Panc1 (cell line): ENCODE measurements at regions not wholly inside any gene's neighbourhood (a gene's known extent, or its start where the extent isn't known, plus 50 kb on each side); places are given as distances from the start of the nearest gene placed in this dataset.

ENCODE experiments used
- CTCF ChIP-seq: fragments of 450-650 bp; IDR thresholded peaks from 2 replicates; pipeline ENCODE4 v1.5.1; 2017; ENCODE audit warnings: mild to moderate bottlenecking
- POLR2AphosphoS5 ChIP-seq: IDR thresholded peaks from 2 replicates; pipeline ENCODE4 v1.6.1; 2012; ENCODE audit warnings: mild to moderate bottlenecking, low read depth, low read length, moderate library complexity
- REST ChIP-seq, 2 experiments: IDR thresholded peaks; 2 replicates each; pipeline ENCODE4 v1.6.1; 2011 to 2012; ENCODE audit warnings: low read depth in 2 of 2, control low read depth in 1 of 2, low read length in 1 of 2, mild to moderate bottlenecking in 1 of 2, moderate library complexity in 1 of 2; ENCODE audit not compliant: insufficient read depth in 1 of 2
- TCF7L2 ChIP-seq: IDR thresholded peaks from 2 replicates; pipeline ENCODE4 v1.6.1; 2011; ENCODE audit warnings: mild to moderate bottlenecking, low read depth, low read length, inconsistent platforms

DNA sequence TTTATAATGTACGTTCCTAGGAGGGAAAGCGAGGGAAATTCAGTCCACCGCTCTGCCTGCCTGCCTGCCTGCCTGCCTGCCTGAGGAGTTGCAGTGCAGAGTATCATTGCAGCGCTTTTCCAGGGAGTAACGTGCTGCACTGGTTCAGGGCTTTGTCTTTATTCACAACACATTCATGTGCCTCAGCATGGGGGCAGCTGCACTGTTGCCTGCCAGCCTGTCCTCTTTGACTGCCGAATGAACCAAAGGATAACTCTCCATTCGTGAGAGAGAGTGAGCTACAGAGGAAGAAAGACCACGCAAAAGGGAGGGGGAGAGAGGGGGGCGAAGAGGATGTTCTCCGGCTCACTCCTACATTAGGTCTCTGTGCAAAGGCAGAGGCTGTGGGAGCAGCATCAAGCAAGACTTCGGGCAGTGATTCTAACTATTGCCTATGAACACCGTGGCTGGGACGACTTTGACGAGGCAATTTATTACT is 791.2 kb downstream of the MAT2B start:
- TF ChIP-seq CTCF (no peak), POLR2AphosphoS5 (no peak), REST (IDR thresholded peaks at IDR 0.05; ENCODE audit: insufficient read depth in 1 of 2, low read depth in 2 of 2, low read length in 1 of 2) (no peak), TCF7L2 (no peak)
